ENCODE measurements at regions not wholly inside any gene's neighbourhood (a gene's known extent, or its start where the extent isn't known, plus 50 kb on each side); places are given as distances from the start of the nearest gene placed in this dataset.

DNA sequence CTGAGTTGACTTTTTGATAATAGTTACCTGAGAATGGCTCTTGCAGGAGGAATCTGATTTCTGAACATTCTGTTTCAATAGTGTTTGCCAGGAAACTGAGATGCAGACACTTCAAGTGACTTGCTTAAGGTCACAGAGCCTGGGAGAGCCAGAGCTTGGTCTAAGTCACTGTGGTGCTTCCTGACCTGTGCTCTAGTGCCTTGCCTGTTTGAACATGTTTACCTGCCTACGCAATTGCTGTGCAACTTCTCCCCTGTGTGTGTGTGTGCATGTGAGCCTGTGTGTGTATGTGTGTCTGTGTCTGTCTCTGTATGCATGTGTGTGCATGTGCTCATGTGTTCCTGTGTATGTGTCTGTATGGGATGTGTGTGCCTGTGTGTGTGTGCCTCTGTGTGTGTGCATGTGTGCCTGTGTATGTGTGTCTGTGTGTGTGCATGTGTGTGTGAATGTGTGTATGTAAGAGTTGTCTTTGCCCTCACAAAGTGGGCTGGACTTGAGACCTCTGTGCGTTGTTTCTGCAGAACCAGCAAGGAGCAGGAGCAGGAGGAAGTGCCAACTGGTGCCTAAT is 185.8 kb downstream of the GADD45G start:
- TF ChIP-seq EZH2 (IDR thresholded peaks at IDR 0.05): no peak
- no peak for TF ChIP-seq POLR2AphosphoS5 (IDR thresholded peaks at IDR 0.05; ENCODE audit: borderline replicate concordance, low read depth, low read length)
- no peak for TF ChIP-seq FOXP2 (optimal IDR thresholded peaks at IDR 0.05; ENCODE audit: control extremely low read depth, extremely low read length, insufficient read depth)
